ENCODE measurements at regions not wholly inside any gene's neighbourhood (a gene's known extent, or its start where the extent isn't known, plus 50 kb on each side); places are given as distances from the start of the nearest gene placed in this dataset.
A peak's percentile ranks its signal among the peaks of the same experiment; 100 is the strongest.

DNA sequence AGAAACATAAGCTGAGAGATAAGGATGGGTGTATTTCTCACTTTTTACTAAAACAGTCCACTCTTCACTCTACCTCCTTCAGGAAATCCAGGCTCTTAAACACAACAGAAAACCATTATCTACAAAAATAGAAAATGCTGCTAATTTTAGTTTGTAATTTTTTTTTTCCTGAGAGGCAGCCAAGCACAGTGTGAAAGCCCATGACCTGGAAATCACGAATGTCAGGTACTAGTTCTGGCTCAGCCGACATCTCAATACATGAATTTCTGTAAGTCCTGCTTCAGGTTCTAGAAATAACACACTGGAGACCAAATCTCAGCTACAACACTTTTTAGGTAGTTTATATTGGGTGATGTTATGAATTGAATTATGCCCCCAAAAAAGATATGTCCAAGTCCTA, 308.9 kb downstream of the KCNA4 start:
- no peak for TF ChIP-seq CTCF (IDR thresholded peaks at IDR 0.05; ENCODE audit: low read depth, low read length)
- DNase-seq (ENCODE audit: low read depth in 2 of 2), result no peak
- H3K4me3 ChIP-seq (replicated peaks in 1 of 2; ENCODE audit: low read depth in 2 of 2, low read length in 2 of 2), result no peak overlapping the region

DNA sequence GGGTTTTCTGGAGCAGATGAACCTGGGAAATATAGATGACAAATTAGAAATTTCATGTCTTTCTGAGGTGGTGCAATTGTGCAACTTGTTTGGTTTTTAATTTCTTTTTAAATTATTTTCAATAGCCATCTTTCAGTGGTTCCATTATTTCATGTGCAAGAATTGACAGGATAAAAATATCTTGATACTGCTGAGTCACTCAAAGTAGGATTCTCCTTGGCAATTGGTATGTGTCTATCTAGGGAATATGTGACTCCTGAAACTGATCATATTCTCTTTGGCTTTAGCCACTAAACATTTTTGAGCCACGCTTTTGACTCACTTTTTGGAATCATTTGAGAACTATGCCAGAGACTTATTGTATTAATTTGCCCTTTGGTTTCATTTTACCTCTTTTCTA, 331.5 kb downstream of the KCNA4 start:
- DNase-seq (ENCODE audit: low read depth in 2 of 2), result no peak
- TF ChIP-seq CTCF (IDR thresholded peaks at IDR 0.05; ENCODE audit: low read depth, low read length), result no peak
- no peak overlapping the region for H3K4me3 ChIP-seq (replicated peaks in 1 of 2; ENCODE audit: low read depth in 2 of 2, low read length in 2 of 2)

GRCh38 chr11:29682856-29683255, 334.0 kb downstream of the KCNA4 start:
- TF ChIP-seq CTCF (IDR thresholded peaks at IDR 0.05; ENCODE audit: low read depth, low read length), result no peak
- no peak for DNase-seq (ENCODE audit: low read depth in 2 of 2)
- no peak overlapping the region for H3K4me3 ChIP-seq (replicated peaks in 1 of 2; ENCODE audit: low read depth in 2 of 2, low read length in 2 of 2)

GRCh38 chr11:29679996-29680395, 336.8 kb downstream of the KCNA4 start:
- no peak overlapping the region for H3K4me3 ChIP-seq (replicated peaks in 1 of 2; ENCODE audit: low read depth in 2 of 2, low read length in 2 of 2)
- no peak for TF ChIP-seq CTCF (IDR thresholded peaks at IDR 0.05; ENCODE audit: low read depth, low read length)
- no peak for DNase-seq (ENCODE audit: low read depth in 2 of 2)

DNA sequence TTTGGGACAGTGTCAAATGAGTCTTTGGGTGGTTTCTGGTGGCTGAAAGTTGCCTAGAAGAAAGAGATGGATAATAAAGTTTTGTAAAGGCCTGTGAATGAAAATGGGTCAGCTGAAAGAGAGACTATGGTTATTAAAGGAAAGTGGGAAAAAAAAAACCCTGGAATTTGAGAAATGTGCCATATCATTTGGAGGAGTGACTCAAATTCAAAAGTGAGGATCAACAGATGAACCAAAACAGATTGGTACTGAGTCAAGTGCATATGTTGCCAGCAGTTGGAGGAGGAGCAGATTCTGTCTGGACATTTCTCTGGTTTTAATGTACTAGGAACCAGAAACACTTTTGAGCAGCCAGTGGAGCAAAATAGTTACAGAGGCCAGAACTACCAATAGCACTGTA, 339.8 kb downstream of the KCNA4 start:
- DNase-seq (ENCODE audit: low read depth in 2 of 2), result peak in 1 of 2 donors; percentile 40
- no peak overlapping the region for H3K4me3 ChIP-seq (replicated peaks in 1 of 2; ENCODE audit: low read depth in 2 of 2, low read length in 2 of 2)
- TF ChIP-seq CTCF (IDR thresholded peaks at IDR 0.05; ENCODE audit: low read depth, low read length), result no peak

DNA sequence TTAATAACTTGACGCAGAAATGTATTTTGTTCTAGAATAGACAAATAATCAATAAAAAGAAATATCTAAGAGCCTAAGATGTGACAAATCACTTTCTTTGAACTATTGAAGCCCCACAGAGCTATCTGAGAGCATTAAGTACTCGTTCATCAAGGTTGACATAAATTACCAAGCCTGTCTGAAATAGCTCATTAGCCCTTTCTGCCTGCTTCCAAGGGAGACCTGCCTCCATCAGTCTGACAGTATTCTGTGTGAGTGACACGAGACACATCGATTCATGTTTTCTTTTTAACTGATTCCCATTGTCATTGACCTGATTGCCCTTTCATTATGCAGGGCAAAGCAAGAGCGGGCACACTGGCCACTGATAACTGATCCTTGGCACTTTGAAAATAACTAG, 347.5 kb downstream of the KCNA4 start:
- H3K4me3 ChIP-seq (replicated peaks in 1 of 2; ENCODE audit: low read depth in 2 of 2, low read length in 2 of 2), result no peak overlapping the region
- no peak for TF ChIP-seq CTCF (IDR thresholded peaks at IDR 0.05; ENCODE audit: low read depth, low read length)
- DNase-seq (ENCODE audit: low read depth in 2 of 2), result no peak

GRCh38 chr11:29657709-29658108, 359.1 kb downstream of the KCNA4 start:
- H3K4me3 ChIP-seq (replicated peaks in 1 of 2; ENCODE audit: low read depth in 2 of 2, low read length in 2 of 2), result no peak overlapping the region
- no peak for DNase-seq (ENCODE audit: low read depth in 2 of 2)
- no peak for TF ChIP-seq CTCF (IDR thresholded peaks at IDR 0.05; ENCODE audit: low read depth, low read length)
